ENCODE measurements at regions not wholly inside any gene's neighbourhood (a gene's known extent, or its start where the extent isn't known, plus 50 kb on each side); places are given as distances from the start of the nearest gene placed in this dataset.

DNA sequence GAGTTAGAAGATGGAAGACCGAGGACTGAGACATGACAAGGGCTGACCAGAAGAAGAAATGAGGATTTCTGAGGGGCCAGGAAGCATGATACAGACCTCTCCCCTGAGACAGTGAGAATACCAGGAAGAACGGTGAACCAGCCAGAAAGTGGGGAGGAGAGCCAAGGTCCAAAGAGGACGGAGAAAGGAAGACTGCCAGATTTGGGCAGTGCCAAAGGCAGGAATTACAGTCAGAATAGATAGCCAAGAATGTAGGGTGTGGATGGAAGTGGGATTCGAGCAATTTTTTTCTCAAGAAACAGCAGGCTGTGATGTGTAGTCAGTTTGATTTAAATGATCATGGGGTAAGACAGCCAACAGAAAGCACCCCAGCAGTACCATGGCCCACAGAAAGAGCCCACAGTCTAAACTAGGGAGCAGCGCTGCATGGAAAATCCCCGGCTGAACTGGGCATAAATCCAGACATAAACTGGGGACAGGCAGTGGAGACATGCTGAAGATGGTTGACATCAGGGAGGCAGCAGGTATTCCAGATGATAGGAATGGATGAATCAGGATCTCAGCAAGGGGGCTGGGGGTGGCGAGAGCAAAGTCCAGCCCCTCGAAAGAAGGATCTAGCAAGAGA lies 67.3 kb upstream of the BARX2 start:
- no peak overlapping the region for H3K27ac ChIP-seq (ENCODE audit: low read depth, low read length)
- POLR2A ChIA-PET, result no interaction called here
- H3K27me3 ChIP-seq (ENCODE audit: control insufficient read depth, insufficient read depth, low read length), result no peaks in the 10 kb centered on the region
- TF ChIP-seq, protein P1, sequence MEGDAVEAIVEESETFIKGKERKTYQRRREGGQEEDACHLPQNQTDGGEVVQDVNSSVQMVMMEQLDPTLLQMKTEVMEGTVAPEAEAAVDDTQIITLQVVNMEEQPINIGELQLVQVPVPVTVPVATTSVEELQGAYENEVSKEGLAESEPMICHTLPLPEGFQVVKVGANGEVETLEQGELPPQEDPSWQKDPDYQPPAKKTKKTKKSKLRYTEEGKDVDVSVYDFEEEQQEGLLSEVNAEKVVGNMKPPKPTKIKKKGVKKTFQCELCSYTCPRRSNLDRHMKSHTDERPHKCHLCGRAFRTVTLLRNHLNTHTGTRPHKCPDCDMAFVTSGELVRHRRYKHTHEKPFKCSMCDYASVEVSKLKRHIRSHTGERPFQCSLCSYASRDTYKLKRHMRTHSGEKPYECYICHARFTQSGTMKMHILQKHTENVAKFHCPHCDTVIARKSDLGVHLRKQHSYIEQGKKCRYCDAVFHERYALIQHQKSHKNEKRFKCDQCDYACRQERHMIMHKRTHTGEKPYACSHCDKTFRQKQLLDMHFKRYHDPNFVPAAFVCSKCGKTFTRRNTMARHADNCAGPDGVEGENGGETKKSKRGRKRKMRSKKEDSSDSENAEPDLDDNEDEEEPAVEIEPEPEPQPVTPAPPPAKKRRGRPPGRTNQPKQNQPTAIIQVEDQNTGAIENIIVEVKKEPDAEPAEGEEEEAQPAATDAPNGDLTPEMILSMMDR (IDR thresholded peaks at IDR 0.05; ENCODE audit: low read depth, low read length), result no peak
- H3K9me3 ChIP-seq (ENCODE audit: control insufficient read depth, insufficient read depth, low read length), result no peaks in the 10 kb centered on the region; the same call in 1 of the 2 replicates
- no peak for DNase-seq (ENCODE audit: low read depth, low spot score)
- no peak overlapping the region for H3K4me3 ChIP-seq (ENCODE audit: low read depth, low read length)
- CTCF ChIA-PET, result no interaction called here

DNA sequence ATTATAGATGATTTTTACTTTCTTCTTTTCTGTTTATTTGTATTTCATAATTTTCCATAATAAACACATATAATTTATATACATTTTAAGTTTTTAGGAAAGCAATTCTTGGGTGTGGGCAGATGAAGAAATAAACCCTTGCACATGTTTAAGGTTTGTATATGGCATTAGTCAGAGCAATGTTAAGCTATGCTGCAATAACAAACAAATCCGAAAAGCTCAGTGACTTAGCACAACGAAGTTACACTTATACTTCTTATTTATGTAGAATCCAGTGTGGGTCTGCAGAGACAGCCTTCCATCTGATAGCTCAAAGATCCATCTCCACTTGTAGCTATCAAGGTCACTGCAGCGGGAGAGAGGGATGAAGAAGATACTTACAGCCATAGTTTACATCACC lies 68.5 kb upstream of the BARX2 start:
- POLR2A ChIA-PET, result no interaction called here
- H3K4me3 ChIP-seq (ENCODE audit: low read depth, low read length), result no peak overlapping the region
- no peak overlapping the region for H3K27ac ChIP-seq (ENCODE audit: low read depth, low read length)
- TF ChIP-seq, protein P1 (IDR thresholded peaks at IDR 0.05; ENCODE audit: low read depth, low read length), result no peak
- no peaks in the 10 kb centered on the region for H3K27me3 ChIP-seq (ENCODE audit: control insufficient read depth, insufficient read depth, low read length)
- no peaks in the 10 kb centered on the region; the same call in 1 of the 2 replicates for H3K9me3 ChIP-seq (ENCODE audit: control insufficient read depth, insufficient read depth, low read length)
- DNase-seq (ENCODE audit: low read depth, low spot score), result no peak
- CTCF ChIA-PET, result no interaction called here

DNA sequence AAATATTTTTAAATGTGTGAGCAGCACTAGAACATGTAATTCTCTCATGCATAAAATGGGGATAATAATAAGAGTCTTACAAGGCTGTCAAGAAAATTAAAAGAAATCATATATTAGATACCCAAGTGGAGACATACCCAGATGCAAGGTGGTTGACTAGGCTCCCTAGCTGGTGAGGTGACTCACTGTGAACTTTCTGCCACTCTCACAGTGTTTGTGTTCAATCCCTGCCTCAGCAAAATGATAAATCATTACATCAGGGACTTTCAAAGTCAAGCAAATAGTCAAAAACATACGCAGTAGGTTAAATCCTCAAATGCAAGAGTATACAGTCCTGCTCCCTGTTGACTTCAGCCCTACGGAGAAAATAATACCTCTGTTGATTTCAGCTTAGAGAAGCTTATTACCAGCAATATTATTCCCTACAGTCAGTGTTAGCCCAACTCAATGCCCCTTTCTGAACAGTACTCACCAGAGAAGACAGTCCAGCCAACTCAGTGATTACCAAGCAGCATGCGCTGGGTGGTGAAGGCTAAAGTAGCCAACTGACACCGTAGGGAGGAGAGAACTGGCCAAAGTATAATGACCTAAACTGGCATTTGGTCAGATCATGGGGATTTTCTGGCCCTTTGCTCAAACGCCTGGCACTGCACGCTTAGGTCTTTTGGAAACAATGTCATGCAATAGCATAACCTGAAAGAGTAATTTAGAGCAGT lies 73.1 kb upstream of the BARX2 start:
- Histone ChIP-seq H3K27ac (ENCODE audit: low read depth, low read length) (no peak overlapping the region), H3K9me3 (ENCODE audit: control insufficient read depth, insufficient read depth, low read length) (no peaks in the 10 kb centered on the region; the same call in 1 of the 2 replicates), H3K4me3 (ENCODE audit: low read depth, low read length) (no peak overlapping the region), H3K27me3 (ENCODE audit: control insufficient read depth, insufficient read depth, low read length) (no peaks in the 10 kb centered on the region)
- ChIA-PET CTCF (no interaction called here), POLR2A (no interaction called here)
- DNase-seq (ENCODE audit: low read depth, low spot score), result no peak
- TF ChIP-seq, protein P1 (IDR thresholded peaks at IDR 0.05; ENCODE audit: low read depth, low read length), result no peak

DNA sequence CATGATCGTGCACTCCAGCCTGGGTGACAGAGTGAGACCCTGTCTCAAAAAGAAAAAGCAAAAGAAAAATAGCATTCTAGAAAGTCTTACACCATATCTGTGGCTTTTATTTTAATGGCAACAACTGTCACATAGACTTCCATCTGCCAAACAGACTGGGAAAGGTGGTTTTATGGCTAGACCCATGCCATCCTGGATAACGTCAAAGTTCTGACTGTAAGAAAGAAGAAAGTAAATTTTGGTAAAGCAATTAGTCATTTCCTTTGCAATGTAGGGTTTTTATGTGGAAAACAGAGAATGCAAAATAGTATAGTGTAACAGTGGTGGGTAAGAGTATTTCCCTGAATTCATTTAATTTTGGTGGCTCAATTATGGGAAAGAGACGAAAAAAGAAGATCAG lies 75.5 kb upstream of the BARX2 start:
- Histone ChIP-seq H3K27me3 (ENCODE audit: control insufficient read depth, insufficient read depth, low read length) (no peaks in the 10 kb centered on the region), H3K9me3 (ENCODE audit: control insufficient read depth, insufficient read depth, low read length) (no peaks in the 10 kb centered on the region), H3K4me3 (ENCODE audit: low read depth, low read length) (no peak overlapping the region), H3K27ac (ENCODE audit: low read depth, low read length) (no peak overlapping the region)
- POLR2A ChIA-PET, result no interaction called here
- TF ChIP-seq, protein P1 (IDR thresholded peaks at IDR 0.05; ENCODE audit: low read depth, low read length), result no peak
- no peak for DNase-seq (ENCODE audit: low read depth, low spot score)
- CTCF ChIA-PET, result no interaction called here

DNA sequence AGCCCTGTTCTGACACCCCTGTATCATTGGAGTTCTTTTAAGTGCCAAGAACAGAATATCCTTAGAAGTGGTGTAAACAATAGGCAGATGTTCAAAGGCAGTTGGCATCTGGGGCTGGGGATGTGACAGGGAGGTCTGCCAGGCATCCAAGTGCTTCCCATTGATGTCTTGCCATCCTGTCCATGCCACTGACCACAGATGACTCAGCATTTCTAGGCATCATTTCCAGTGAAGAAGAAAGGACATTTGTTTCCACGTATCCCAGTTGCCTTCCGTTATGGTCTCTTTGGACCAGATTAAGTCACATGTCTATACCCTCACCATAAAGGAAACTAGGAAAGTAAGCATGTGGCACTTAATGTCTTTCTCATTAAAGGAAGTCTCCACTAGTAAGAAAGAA lies 76.7 kb upstream of the BARX2 start:
- DNase-seq (ENCODE audit: low read depth, low spot score), result no peak
- Histone ChIP-seq H3K27me3 (ENCODE audit: control insufficient read depth, insufficient read depth, low read length) (no peaks in the 10 kb centered on the region), H3K9me3 (ENCODE audit: control insufficient read depth, insufficient read depth, low read length) (no peaks in the 10 kb centered on the region), H3K4me3 (ENCODE audit: low read depth, low read length) (no peak overlapping the region), H3K27ac (ENCODE audit: low read depth, low read length) (no peak overlapping the region)
- ChIA-PET CTCF (interaction anchor here (1.2 kb wide), 1 partner anchor 33 kb away, joined by 3 read pairs; no protein-coding TSS in a partner anchor), POLR2A (no interaction called here)
- TF ChIP-seq, protein P1 (IDR thresholded peaks at IDR 0.05; ENCODE audit: low read depth, low read length), result no peak
